IPS-18a (cell line): ENCODE measurements at regions not wholly inside any gene's neighbourhood (a gene's known extent, or its start where the extent isn't known, plus 50 kb on each side); places are given as distances from the start of the nearest gene placed in this dataset.
"Not testable (repeated sequence)": the region's sequence is repeated elsewhere in the genome, so short reads cannot be mapped to it uniquely, and the experiment has no call there.

Source experiments
- H3K27ac ChIP-seq: one replicate; pipeline ENCODE4 v1.5.1; 2013; ENCODE audit warnings: low read length
- H3K27me3 ChIP-seq: one replicate; pipeline ENCODE4 v1.6.1; 2013; ENCODE audit warnings: mild to moderate bottlenecking, low read length; ENCODE audit not compliant: control insufficient read depth, insufficient read depth
- H3K36me3 ChIP-seq: one replicate; pipeline ENCODE4 v1.6.1; 2013; ENCODE audit warnings: low read depth, low read length; ENCODE audit not compliant: control insufficient read depth
- H3K4me1 ChIP-seq: one replicate; pipeline ENCODE4 v1.6.1; 2013; ENCODE audit warnings: low read depth, low read length; ENCODE audit not compliant: control insufficient read depth
- H3K4me3 ChIP-seq: one replicate; pipeline ENCODE4 v1.5.1; 2013; ENCODE audit warnings: low read length
- H3K9ac ChIP-seq: one replicate; pipeline ENCODE4 v1.6.1; 2013; ENCODE audit warnings: mild to moderate bottlenecking, low read length, moderate library complexity
- H3K9me3 ChIP-seq: one replicate; pipeline ENCODE4 v1.6.1; 2013; ENCODE audit warnings: low read depth, low read length; ENCODE audit not compliant: control insufficient read depth

DNA sequence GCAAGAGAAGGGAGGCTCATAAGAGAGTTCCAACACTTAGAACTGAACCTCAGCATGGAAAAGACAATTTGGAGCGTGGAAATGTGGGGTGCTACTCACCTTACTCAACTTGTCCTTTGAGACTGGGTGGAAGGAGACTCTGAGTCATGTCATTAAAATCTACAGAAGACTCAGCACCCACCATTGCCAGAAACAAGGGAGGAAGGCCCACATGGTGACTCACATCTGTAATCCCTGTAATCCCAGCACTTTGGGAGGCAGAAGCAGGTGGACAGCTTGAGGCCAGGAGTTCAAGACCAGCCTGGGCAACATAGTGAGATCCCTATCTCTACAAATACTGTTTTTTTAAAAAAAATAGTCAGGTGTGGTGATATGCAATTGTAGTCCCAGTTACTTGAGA lies 161.9 kb upstream of the UBE3A start:
- Histone ChIP-seq H3K36me3 (no peaks in the 10 kb centered on the region), H3K4me3 (no peak overlapping the region), H3K9me3 (no peaks in the 10 kb centered on the region), H3K27me3 (no peaks in the 10 kb centered on the region), H3K27ac (no peak overlapping the region), H3K4me1 (no peaks in the 10 kb centered on the region), H3K9ac (no peak overlapping the region)

DNA sequence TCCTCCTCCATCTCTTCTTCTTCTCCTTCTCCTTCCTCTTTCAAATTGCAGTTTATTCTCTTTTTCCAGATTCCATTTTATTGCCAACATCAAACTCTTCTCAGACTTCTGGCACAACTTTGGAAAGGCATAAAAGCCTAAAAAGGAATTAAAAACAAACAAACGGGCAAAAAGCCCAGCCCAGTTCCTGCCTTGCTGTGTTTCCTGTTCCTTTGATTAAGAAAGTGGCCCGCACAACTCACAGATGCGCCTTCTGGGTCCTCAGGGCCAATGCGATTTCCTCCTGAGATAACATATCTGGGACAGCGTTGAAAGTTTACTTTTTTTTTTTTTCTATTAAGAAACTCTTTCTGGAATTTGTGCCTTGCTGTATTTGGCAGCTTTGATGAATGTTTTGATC lies 158.7 kb upstream of the UBE3A start:
- no peaks in the 10 kb centered on the region for H3K36me3 ChIP-seq
- peaks cover 2% of the 10 kb centered on the region for H3K9me3 ChIP-seq
- no peaks in the 10 kb centered on the region for H3K4me1 ChIP-seq
- no peak overlapping the region for H3K9ac ChIP-seq
- H3K27me3 ChIP-seq = no peaks in the 10 kb centered on the region
- H3K27ac ChIP-seq = no peak overlapping the region
- no peak overlapping the region for H3K4me3 ChIP-seq

DNA sequence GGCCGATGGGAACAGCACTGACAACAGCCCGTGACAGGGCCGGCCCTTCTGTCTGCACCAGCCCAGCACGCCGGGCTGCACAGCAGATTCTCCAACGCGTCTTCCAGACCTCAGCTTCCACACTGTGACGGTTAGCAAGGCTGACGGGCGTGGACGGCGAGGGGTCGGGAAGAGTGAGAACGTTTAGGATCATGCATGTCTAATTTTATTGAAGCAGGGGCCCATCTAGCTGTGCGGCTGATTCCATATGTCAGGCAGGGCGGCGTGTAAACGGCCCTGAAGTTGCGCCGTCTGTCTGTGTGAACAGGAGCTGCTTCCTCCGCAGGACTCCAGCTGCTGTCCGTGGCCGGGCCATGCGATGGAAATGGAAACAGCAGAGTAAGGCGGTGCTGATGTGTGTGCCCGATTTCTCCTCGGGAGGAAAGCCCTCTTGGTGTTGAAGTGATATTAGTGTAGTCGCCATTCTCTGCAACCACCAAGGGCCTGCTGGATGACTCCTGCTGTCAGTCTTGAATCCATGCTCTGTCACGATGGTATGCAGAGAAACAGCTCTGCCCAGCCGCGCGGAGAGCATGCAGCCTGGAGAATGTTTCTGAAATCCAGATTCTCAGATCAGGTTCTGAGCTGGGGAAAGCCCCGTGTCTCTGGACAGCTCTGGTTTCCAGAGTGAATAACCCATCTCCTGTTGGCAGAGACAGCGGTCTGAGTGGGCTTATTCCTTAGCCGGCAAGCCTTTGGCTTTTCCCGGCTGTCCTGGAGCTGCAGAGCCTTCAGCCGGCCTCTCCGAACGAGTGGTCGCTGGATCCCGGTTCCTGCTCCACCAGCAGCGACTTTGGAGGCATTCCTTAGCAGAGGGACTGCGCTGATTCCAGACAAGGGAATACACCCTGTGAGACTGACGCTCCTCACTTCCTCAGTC lies 158.1 kb upstream of the UBE3A start:
- no peaks in the 10 kb centered on the region for H3K36me3 ChIP-seq
- no peak overlapping the region for H3K27ac ChIP-seq
- H3K4me3 ChIP-seq = no peak overlapping the region
- no peaks in the 10 kb centered on the region for H3K27me3 ChIP-seq
- H3K4me1 ChIP-seq = no peaks in the 10 kb centered on the region
- H3K9ac ChIP-seq = no peak overlapping the region
- H3K9me3 ChIP-seq = peaks cover 2% of the 10 kb centered on the region

DNA sequence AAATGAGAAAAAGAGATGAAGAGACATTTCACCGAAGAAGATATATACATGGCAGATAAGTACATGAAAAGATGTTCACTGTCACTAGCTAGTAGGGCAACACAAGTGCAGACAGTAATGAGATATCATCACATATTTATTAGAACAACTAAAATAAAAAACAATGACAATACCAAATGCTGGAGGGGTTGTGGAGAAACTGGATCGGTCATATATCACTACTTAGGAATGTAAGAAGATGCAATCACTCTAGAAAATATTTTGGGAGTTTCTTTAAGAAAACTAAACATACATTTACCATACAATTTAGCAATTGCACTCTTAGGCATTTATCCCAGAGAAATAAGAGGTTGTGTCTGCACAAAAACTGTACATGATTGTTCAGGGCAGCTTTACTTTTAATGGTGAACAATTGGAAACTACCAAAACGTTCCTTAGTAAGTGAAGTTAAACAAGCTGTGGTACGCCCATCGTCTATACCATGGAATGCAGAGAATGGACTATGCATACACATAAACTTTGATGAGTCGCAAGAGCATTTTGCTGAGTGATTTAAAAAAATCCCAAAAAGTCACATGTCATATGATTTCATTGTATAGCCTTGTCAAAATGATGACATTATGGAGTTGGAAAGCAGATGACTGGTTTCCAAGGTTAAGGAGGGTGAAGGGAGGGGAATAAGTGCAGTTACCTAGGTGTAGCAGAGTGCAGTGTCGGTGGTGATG lies 149.0 kb upstream of the UBE3A start:
- no peaks in the 10 kb centered on the region for H3K27me3 ChIP-seq
- no peaks in the 10 kb centered on the region for H3K4me1 ChIP-seq
- H3K36me3 ChIP-seq = no peaks in the 10 kb centered on the region
- no peak overlapping the region for H3K4me3 ChIP-seq
- no peak overlapping the region for H3K27ac ChIP-seq
- H3K9ac ChIP-seq = no peak overlapping the region
- H3K9me3 ChIP-seq = peaks cover 3% of the 10 kb centered on the region

DNA sequence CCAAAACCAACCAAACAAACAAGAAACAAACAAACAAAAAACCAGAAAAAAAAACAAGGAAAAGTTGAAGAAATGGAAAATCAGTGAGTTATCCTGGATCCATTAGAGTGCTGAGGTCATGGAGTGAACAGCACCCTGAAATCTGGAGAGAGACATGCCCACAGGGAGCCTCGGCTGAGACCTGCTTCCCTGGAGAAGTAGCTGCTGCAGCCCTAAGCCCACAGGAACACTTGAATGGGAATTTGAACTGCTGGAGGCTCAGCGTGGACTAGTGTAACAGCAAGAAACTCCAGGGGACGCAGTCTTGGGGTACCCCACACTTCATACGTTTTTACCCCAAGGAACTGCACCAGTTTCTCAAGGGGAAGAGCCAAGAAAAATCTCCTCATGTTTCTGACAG lies 144.1 kb upstream of the UBE3A start:
- H3K36me3 ChIP-seq = no peaks in the 10 kb centered on the region
- H3K4me1 ChIP-seq = no peaks in the 10 kb centered on the region
- H3K27me3 ChIP-seq = no peaks in the 10 kb centered on the region
- no peak overlapping the region for H3K27ac ChIP-seq
- peaks cover 3% of the 10 kb centered on the region for H3K9me3 ChIP-seq
- H3K4me3 ChIP-seq = no peak overlapping the region
- no peak overlapping the region for H3K9ac ChIP-seq

DNA sequence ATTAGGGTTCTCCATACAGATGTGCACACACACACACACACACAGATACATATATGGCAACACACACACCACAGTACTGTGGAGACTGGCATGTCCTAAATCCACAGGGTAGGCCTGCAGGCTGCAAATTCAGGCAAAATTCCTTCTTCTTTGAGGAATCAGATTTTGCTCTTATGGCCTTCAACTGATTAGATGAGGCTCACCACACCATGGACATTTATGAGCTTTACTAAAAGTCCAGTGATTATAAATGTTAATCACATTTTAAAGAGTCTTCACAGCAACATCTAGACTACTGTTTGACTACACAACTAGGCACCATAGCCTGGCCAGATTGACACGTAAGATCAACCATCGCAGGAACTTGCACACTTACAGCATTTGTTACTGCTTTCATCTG lies 140.3 kb upstream of the UBE3A start:
- H3K9me3 ChIP-seq = no peaks in the 10 kb centered on the region
- no peaks in the 10 kb centered on the region for H3K4me1 ChIP-seq
- H3K4me3 ChIP-seq = no peak overlapping the region
- H3K9ac ChIP-seq = no peak overlapping the region
- H3K36me3 ChIP-seq = no peaks in the 10 kb centered on the region
- no peaks in the 10 kb centered on the region for H3K27me3 ChIP-seq
- no peak overlapping the region for H3K27ac ChIP-seq

DNA sequence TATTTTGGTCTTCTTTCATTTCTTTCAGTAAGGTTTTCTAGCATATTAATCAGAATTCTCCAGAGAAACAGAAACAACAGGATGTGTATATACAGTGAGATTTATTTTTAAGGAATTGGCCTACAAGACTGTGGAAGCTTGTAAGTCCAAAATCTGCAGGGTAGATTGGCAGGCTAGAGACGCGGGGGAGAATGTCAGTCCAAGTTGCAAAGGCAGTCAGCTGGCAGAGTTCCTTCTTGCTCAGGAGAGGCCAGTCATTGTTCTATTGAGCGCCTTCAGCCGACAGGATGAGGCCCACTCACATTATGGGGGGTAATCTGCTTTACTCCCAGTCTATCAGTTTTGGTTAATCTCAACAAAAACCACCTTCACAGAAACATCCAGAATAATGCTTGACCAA lies 133.4 kb upstream of the UBE3A start:
- H3K9me3 ChIP-seq = no peaks in the 10 kb centered on the region
- no peaks in the 10 kb centered on the region for H3K27me3 ChIP-seq
- H3K4me1 ChIP-seq = no peaks in the 10 kb centered on the region
- H3K27ac ChIP-seq = no peak overlapping the region
- H3K36me3 ChIP-seq = no peaks in the 10 kb centered on the region
- H3K4me3 ChIP-seq = no peak overlapping the region
- H3K9ac ChIP-seq = no peak overlapping the region

DNA sequence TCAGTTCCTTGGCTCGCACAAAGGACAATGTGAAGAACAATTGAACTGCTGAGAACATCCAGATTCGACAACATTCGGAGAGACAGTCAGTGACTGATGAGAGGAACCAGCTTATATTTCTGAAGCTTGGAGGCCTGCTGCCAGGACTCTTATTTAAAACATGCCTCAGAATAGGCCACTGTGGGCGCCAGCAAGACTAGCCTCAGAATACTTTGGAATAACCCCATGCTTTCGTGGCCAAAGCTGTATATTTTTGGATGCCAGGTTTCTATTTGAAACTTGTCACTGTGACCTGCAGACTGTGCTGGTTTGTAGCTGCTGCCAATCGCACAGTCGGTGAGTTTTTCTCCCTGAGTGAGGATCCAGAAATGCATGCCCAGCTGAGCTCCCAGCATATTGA lies 129.9 kb upstream of the UBE3A start:
- no peaks in the 10 kb centered on the region for H3K36me3 ChIP-seq
- H3K4me3 ChIP-seq = no peak overlapping the region
- H3K4me1 ChIP-seq = peaks cover 3% of the 10 kb centered on the region
- no peak overlapping the region for H3K9ac ChIP-seq
- H3K27me3 ChIP-seq = no peaks in the 10 kb centered on the region
- no peak overlapping the region for H3K27ac ChIP-seq
- no peaks in the 10 kb centered on the region for H3K9me3 ChIP-seq

DNA sequence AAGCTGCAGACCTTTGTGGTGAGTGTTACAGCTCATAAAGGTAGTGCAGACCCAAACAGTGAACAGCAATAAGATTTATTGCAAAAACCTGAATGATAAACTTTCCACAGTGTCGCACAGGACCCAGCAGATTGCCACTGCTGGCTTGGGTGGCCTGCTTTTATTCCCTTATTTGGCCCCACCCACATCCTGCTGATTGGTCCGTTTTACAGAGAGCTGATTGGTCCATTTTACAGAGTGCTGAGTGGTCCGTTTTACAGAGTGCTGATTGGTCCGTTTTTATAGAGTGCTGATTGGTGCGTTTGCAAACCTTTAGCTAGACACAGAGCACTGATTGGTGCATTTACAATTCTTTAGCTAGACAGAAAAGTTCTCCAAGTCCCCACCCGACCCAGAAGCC lies 127.7 kb upstream of the UBE3A start:
- not testable (repeated sequence) for H3K9ac ChIP-seq, H3K27ac ChIP-seq, H3K9me3 ChIP-seq, H3K36me3 ChIP-seq, H3K4me3 ChIP-seq, H3K4me1 ChIP-seq, H3K27me3 ChIP-seq

DNA sequence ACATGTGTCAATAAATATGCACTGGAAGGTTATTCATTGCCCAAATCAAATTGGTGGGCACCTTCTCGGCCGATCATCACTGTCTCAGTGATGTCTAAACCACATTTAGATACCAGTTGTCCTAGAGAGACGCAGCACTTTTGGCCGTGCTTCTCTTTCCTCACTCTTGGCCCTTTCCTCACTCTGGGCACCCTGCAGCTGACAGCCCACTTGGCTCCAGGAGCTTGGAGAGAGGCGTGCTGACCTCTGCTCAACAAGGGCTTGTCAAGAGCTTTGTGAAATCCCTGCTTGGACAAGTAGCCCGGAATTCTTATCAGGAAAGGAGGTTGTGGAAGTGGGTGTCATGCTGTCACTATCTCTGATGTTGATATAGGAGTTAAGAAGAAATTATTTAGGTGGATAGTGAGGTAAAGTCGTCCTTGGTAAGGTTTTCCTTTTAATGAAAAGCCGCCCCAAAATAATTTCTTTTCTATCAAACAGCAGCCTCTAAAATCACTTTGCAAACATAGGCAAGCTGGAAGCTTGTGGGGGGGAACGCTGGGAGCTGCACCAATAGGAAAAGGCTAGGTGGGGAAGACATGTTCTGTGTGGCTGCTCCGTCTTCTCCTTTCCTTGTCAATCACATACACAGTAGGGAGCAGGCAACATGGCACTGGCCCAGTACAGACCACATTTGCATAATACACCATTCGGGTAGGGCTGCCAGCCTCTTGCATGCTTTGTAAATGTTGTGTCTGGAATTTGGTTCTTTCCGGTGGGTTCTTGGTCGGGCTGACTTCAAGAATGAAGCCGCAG lies 126.8 kb upstream of the UBE3A start:
- Histone ChIP-seq H3K4me1 (peaks cover 7% of the 10 kb centered on the region), H3K9me3 (no peaks in the 10 kb centered on the region), H3K9ac (no peak overlapping the region), H3K36me3 (no peaks in the 10 kb centered on the region), H3K27me3 (no peaks in the 10 kb centered on the region), H3K27ac (no peak overlapping the region), H3K4me3 (no peak overlapping the region)

DNA sequence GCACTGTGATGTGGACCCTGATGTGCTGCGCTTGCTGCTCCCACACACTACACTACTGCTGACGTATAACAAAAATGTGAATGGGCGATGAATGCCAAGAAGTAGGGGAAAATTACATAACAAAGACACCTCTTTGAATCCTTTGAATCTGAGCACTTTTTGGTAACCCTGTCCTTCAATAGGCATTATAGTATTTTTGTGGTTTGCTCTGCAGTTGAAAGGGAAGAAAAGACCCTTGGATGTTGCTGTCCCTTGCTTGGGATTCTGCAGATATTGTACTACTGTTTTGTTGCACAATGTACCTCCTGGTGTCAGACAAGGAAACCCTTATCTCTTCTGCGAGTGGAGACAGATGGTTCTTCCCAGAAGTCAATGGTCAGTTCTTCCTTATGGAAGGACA lies 124.8 kb upstream of the UBE3A start:
- peaks cover 7% of the 10 kb centered on the region for H3K4me1 ChIP-seq
- H3K4me3 ChIP-seq = no peak overlapping the region
- H3K27me3 ChIP-seq = no peaks in the 10 kb centered on the region
- no peaks in the 10 kb centered on the region for H3K9me3 ChIP-seq
- H3K27ac ChIP-seq = no peak overlapping the region
- H3K36me3 ChIP-seq = no peaks in the 10 kb centered on the region
- no peak overlapping the region for H3K9ac ChIP-seq
